NCI-H446 treated with DMSO at 0.1 percent for 48 hours (cell line): ENCODE measurements at regions not wholly inside any gene's neighbourhood (a gene's known extent, or its start where the extent isn't known, plus 50 kb on each side); places are given as distances from the start of the nearest gene placed in this dataset.

Source experiments
- DNase-seq: peaks from one replicate; lab custom pipeline; 2025; lab: John Stamatoyannopoulos, UW

DNA sequence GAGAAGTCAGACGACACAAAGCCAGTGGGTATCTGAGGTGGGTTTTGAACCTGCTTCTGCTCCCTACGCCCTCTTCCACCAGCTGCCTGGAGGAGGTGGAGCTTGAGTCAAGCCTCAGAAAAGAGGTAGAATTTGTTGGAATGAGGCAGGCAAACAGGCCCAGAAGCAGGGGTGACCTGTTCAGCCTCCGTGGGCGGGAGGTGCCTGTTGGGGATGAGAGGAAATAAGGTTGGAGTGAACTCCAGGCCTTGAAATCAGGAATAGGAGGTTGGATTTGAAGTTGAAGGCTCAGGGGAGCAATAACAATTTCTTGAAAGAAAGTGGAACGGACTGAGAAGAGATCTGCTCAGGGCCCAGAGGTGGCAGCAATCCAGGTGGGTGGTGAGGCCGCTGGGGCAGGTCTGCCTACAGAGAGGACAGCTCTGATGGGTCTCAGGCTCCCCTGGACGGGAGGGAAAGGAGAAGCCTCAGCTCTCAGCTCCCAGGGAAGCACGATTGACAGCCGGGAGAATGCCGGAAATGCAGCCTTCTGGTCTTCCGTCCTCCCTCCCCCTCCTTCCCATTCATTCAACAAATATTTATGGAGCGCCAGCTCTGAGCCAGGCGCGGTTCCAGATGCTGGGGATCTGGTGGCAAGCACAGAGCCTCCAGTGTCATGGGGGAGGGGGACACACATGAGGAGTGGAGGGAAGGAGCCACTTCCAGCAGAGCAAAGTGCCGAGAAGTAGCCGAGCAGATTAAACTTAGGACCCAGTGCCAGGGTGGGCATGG lies 61.9 kb upstream of the CIBAR2 start:
- peak; percentile 34 for DNase-seq

DNA sequence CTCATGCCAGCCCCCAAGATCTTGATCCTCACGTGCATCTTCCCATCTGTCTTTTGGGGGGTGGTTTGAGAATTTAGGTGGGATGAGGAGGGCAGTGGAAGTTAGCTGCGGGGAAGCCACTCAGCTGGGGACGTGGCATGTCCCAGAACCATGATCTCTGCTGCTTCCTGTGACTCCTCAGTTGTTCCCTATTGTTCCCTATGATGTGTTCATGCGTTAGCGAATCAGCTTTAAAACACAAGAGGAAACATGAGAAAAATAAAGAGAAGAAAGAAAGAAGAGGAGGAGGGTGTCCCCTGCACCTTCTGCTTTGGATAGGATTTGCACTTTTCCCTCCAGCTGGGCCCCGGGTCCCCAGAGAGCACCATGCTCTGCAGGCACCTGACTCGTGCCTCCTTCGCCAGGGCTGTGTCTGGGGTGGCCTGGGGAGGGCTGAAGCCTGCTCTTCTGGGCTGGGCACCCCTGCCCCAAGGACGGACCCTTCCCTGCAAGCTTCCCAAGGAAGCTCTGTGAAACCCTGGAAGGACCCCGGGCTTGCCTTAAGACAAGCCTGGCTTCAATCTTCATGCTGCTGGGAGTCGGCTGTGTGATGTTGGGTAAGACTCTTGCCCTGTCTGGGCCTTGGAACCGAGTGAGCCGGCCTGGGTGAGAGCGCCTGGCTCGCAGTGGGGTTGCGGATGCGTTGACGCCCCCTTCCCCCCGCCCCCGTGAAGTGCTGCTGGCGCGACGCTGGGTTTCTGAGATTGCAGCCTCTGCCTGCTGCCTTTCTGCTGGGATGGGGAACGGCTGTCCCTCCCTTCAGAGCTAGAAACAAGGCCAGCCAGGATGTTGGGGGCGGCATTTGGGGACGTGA lies 62.8 kb upstream of the CIBAR2 start:
- no peak for DNase-seq

- DNase-seq, result no peak
Observed at GRCh38 chr16:85175724-85176233, 63.5 kb upstream of the CIBAR2 start.

DNA sequence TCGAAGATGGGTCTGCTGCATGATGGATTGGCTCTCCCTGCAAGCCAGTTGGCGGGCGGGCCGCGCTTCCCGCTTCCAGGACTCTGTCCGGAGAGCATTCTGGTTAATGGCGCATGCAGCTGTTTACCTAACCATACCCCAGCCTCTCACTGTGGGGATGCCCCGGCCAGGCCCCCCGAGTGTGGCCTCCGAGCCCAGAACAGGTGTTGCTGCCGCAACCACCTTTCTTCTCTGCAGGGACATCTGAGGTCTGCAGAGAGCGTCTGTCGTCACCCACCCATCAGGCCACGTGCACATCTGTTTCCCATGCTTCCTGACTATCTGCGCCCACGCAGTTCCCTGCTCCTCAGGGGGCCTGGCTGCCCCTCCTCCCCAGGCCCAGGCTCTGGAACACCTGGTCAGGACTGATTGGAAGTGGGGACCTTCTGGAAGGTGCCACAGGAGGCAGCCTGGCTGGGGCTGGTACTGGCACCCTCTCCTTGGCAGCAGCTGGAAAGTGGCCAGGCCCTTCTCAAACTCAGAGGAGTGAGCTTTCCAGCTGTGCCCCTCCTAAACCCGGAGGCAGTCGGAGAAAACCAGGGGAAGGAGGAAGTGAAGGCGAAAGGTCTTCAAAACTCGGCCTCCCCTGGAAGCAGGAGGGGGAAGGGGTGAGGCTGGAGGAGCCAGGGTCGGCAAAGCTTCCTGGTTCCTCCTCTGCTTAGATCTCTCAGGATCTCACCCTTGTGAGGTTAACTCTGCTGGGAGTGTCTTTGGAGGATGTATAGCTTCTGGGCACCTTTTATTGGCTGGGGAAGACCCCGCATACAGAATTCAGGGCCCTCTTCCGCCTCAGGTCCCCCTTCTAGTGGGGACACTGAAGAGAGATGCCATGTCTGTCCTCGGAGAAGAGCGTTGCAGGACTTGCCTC lies 64.5 kb upstream of the CIBAR2 start:
- no peak for DNase-seq

GRCh38 chr16:85177448-85177846 lies 65.2 kb upstream of the CIBAR2 start:
- DNase-seq, result no peak

DNA sequence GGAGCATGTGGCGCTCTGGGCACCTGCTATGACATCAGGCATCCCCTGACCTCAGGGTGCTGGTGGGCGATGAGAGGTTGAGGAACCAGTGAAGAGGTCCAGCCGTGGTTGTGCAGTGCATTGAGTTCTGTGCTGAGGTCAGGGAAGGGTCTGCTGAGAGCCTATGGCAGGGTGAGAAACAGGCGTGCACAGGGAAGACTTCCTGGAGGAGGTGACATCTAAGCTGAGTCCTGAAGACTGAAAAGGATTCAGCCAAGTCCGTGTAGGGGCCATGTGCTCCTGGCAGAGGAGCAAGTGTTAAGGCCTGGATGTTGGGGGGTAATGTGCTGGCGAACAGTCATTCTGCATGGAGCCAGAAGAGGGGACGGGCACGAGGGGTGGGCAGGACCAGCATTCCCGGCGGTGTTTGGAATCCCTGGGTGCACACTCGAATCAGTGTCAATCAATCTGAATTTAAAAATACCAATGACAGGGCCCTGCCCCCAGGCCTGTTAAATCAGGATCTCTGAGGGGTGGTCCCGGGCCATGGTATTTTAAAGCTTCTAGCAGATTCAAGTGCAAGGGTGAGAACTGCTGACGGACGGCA lies 65.8 kb upstream of the CIBAR2 start:
- DNase-seq, result no peak

DNA sequence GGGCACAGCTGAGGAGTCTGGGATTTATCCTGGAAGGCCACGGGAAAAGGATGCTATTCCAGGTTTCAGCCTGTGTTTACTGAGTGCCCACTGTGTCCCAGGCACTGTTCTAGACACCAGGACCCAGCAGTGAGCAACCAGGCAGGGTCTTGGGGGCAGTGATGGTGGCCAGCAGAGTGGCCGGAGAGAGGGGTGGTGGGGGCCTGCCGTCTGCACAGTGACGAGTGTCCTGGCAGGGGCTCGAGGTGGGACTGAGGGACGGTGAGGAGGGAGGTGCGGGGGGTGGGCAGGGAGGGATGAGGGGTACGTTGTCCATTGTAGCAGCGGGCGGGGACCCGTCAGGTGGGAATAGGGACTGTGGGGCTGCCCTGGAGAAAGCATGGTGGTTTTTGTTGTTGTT lies 66.3 kb upstream of the CIBAR2 start:
- no peak for DNase-seq

GRCh38 chr16:85179344-85180046 lies 67.2 kb upstream of the CIBAR2 start:
- no peak for DNase-seq

DNA sequence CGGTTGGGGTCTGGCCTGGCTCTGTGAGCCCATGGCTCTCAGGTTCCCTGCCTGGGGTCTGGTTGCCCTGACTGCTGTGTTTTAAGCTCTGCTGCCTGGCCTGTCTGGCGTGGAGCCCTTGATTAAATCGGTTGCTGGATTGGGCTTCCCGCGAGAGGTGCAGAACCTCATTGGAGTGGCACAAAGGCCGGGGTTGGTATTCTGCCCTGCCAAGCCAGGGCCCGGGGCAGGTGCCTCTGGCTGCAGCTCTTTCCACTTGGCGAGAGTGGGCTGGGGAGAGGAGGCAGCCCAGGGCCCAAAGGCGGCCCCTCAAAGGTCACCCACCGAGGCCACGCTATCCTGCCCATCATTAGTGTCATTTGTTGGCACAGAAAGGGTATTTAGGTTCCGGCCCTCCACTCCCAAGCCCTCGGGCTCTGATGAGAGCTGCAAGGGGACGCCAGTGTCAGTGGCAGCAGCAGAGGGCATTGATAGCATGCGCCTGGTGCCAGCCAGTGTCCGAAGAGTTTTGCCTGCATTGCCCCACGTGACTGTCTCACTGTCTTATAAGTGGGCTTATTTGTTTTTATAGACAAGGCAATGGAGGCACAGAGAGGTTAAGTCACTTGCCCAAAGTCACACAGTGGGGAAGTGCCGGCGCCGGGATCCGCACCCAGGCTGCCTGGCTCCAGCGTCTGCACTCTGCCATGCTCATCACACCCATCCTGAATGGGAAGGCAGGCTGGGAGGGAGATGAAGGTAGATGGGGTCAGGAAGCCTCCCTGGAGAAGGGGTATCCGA lies 68.0 kb upstream of the CIBAR2 start:
- no peak for DNase-seq

DNA sequence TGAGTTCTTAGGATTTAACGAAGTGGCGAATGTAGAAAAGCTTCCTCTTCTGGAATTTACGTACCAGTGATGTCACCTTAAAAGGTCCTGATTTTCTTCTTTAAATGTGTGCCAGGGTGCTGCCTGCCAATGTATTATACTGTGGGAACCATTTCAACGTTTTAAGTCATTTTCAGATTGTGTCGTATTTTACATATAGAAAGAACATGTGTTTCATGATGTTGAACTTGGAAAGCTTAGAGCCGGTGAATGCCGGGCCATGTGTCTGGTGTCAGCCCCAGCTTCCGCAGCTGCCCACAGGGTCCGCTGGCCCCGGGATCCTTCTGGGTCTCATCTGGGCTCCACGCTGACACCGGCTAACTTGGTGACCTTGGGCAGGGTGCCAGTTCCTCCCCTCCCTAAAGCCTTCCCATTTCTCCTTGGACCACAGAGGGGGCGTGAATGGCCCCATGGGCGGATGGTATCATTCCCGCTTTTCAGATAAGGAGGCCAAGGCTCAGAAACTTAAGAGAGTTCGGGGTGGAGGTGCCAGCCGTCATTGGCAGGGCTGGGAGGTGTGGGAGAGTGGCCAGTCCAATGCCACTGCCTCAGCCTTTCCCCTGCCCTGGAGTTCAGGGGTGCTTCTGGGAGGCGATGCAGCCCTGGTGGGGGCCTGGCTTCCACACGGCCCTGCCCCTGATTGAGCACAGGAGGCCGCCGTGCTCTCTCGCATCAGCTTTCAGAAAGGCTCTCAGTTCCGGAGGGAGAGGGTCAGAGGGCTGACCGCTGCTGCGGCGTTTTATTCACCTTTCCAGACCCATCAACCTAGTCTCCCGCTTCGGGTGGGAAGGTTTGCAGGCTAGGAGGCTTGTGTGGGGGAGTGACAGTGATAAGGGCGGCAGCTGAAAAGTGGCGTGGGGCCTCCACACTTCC lies 68.8 kb upstream of the CIBAR2 start:
- no peak for DNase-seq

DNA sequence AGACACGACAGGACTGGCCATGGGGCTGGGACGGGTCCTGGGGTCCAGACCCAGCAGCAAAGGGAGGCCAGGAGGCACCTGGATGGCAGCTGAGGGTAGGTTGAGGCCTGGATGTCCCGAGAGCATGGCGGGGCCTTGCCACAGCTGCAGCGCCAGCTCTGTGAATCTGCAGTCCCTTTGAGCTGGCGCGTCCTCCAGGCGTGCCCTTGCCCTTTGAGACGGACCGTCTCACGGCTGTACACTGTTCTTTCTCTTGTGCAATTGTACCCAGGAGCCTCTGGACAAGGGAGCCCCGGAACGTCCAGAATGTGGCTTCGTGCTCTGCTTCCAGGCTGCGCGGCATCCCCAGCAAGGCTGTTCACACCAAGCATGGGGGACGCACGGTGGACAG lies 69.5 kb upstream of the CIBAR2 start:
- DNase-seq, result no peak

GRCh38 chr16:85182286-85182685 lies 70.0 kb upstream of the CIBAR2 start:
- DNase-seq, result no peak

DNA sequence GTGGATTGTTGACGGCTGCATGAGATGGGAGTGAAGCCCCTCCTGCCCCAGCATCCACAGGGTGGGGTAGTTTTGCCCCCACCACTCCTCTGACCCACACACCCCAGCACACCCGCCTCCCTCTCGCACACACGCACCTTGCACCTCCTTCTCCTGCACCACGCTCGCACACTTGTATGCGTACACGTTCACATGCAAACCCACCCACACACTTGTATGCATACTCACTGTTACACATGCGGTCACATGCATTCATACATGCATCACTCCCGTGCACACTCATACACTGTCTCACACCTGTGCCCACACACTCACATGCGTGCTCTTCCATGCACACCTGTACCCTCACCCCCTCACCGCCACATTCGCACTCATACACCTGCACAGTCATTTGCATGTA lies 70.5 kb upstream of the CIBAR2 start:
- DNase-seq, result no peak

GRCh38 chr16:85183564-85183963 lies 71.3 kb upstream of the CIBAR2 start:
- no peak for DNase-seq

DNA sequence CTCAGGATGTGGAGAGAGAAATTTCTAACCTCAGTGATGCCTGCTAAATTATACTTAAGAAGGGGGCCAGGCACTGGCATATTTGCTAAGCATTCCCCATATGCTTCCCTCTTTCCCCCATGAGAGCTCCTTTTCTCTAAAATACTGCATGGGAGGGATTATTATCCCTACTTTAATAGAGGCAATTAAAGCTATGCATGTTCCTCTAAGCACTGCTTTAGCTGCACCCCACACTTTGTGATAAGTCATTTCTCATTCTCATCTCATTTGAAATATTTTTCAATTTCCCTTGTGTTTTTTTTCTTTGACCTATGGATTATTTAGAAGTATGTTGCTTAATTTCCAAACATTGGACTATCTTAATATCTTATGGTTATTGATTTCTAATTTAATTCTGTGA lies 72.1 kb upstream of the CIBAR2 start:
- DNase-seq, result no peak

- no peak for DNase-seq
Observed at GRCh38 chr16:85185303-85186100, 73.2 kb upstream of the CIBAR2 start.

GRCh38 chr16:85187002-85187401 lies 74.7 kb upstream of the CIBAR2 start:
- no peak for DNase-seq

DNA sequence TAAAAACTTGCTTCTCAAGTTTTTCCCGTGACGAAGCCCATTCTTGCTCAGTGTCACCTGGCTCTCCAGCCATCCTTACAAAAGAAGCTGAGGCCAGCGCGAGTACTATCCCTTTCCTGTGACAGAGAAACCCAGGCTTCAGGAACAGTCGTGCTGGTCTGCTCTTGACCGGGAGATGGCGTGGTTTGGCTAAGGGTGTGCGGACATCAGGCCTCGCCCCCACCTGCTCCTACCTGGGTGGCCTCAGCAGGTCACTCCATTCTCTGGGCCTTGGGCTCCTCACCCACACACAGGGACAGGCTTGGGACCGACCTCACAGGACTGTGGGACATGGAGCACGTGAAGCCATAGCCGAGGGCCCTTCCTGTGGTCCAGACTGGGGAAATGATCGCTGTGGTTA lies 75.2 kb upstream of the CIBAR2 start:
- no peak for DNase-seq
